HEK293 (cell line): ENCODE measurements at regions not wholly inside any gene's neighbourhood (a gene's known extent, or its start where the extent isn't known, plus 50 kb on each side); places are given as distances from the start of the nearest gene placed in this dataset.

ENCODE experiments used
- CTCF ChIA-PET: fragments of 350-600 bp; formaldehyde crosslinking; extraction: SDS; loops from one replicate; lab custom pipeline; 2021; ENCODE audit warnings: antibody characterized with exemption; lab: Yijun Ruan, JAX
- POLR2A ChIA-PET: fragments of 300-600 bp; formaldehyde crosslinking; extraction: SDS; loops from one replicate; lab custom pipeline; 2020; ENCODE audit warnings: antibody characterized with exemption, inconsistent platforms; lab: Yijun Ruan, JAX
- H3K27ac ChIP-seq: fragments of 200-500 bp; sonication (Bioruptor generic); 2 replicates; pipeline ENCODE4 v1.5.1; 2014; ENCODE audit warnings: low read depth, low read length, control low read depth, inconsistent platforms; ENCODE audit errors: extremely low read depth
- H3K36me3 ChIP-seq, 2 experiments: fragments of 200-500 bp in 1 of 2; sonication (Bioruptor generic) in 1 of 2; 1 replicate in 1 of 2; 2 replicates in 1 of 2; pipeline ENCODE4 v1.5.1; 2014 to 2017; ENCODE audit warnings: inconsistent platforms in 2 of 2, low read length in 2 of 2; ENCODE audit not compliant: control insufficient read depth in 2 of 2, insufficient read depth in 1 of 2
- H3K4me1 ChIP-seq: fragments of 200-500 bp; sonication (Bioruptor generic); 2 replicates; pipeline ENCODE4 v1.5.1; 2014; ENCODE audit warnings: mild to moderate bottlenecking, low read length, inconsistent platforms; ENCODE audit not compliant: control insufficient read depth, insufficient read depth
- H3K4me3 ChIP-seq: 2 replicates; pipeline ENCODE4 v1.5.1; 2011; ENCODE audit warnings: low read depth, mild to moderate bottlenecking, control low read depth, low read length, moderate library complexity
- H3K9me3 ChIP-seq: fragments of 200-500 bp; sonication (Bioruptor generic); 2 replicates; pipeline ENCODE4 v1.5.1; 2014; ENCODE audit warnings: low read depth, low read length, inconsistent platforms; ENCODE audit not compliant: control insufficient read depth, insufficient read depth
- AEBP2 ChIP-seq: fragments of 450-650 bp; formaldehyde crosslinking; IDR thresholded peaks from 2 replicates; pipeline ENCODE4 v1.5.1; 2016; ENCODE audit warnings: missing biosample characterization, missing genetic modification characterization, borderline replicate concordance
- KLF7 ChIP-seq: fragments of 450-650 bp; formaldehyde crosslinking; IDR thresholded peaks from 2 replicates; pipeline ENCODE4 v1.5.1; 2016; ENCODE audit warnings: missing biosample characterization, missing genetic modification characterization, borderline replicate concordance
- MYNN ChIP-seq: fragments of 450-650 bp; formaldehyde crosslinking; IDR thresholded peaks from 2 replicates; pipeline ENCODE4 v1.5.1; 2016; ENCODE audit warnings: missing biosample characterization, missing genetic modification characterization, borderline replicate concordance
- PATZ1 ChIP-seq: fragments of 450-650 bp; formaldehyde crosslinking; IDR thresholded peaks from 2 replicates; pipeline ENCODE4 v1.5.1; 2016; ENCODE audit warnings: missing biosample characterization, missing genetic modification characterization
- TRIM28 ChIP-seq: IDR thresholded peaks from 2 replicates; pipeline ENCODE4 v1.6.1; 2011; ENCODE audit warnings: low read length, control low read depth, borderline replicate concordance
- WT1 ChIP-seq: fragments of 450-650 bp; formaldehyde crosslinking; IDR thresholded peaks from 2 replicates; pipeline ENCODE4 v1.5.1; 2016; ENCODE audit warnings: missing biosample characterization, missing genetic modification characterization
- ZBTB1 ChIP-seq: fragments of 450-650 bp; formaldehyde crosslinking; IDR thresholded peaks from 2 replicates; pipeline ENCODE4 v1.5.1; 2016; ENCODE audit warnings: missing biosample characterization, missing genetic modification characterization
- ZFP41 ChIP-seq: fragments of 450-650 bp; formaldehyde crosslinking; IDR thresholded peaks from 2 replicates; pipeline ENCODE4 v1.5.1; 2016; ENCODE audit warnings: missing biosample characterization, missing genetic modification characterization, borderline replicate concordance
- ZFP69B ChIP-seq: fragments of 450-650 bp; formaldehyde crosslinking; IDR thresholded peaks from 2 replicates; pipeline ENCODE4 v1.5.1; 2016; ENCODE audit warnings: missing biosample characterization, missing genetic modification characterization
- ZNF146 ChIP-seq: fragments of 450-650 bp; formaldehyde crosslinking; IDR thresholded peaks from 2 replicates; pipeline ENCODE4 v1.5.1; 2016; ENCODE audit warnings: missing biosample characterization, missing genetic modification characterization
- ZNF24 ChIP-seq: fragments of 450-650 bp; formaldehyde crosslinking; IDR thresholded peaks from 2 replicates; pipeline ENCODE4 v1.5.1; 2016; ENCODE audit warnings: missing biosample characterization, missing genetic modification characterization
- ZNF394 ChIP-seq: fragments of 450-650 bp; formaldehyde crosslinking; IDR thresholded peaks from 2 replicates; pipeline ENCODE4 v1.5.1; 2016; ENCODE audit warnings: missing biosample characterization, missing genetic modification characterization, mild to moderate bottlenecking, moderate library complexity, borderline replicate concordance
- ZNF423 ChIP-seq: fragments of 450-650 bp; formaldehyde crosslinking; IDR thresholded peaks from 2 replicates; pipeline ENCODE4 v1.5.1; 2016; ENCODE audit warnings: missing biosample characterization, missing genetic modification characterization
- ZNF510 ChIP-seq: fragments of 450-650 bp; formaldehyde crosslinking; IDR thresholded peaks from 2 replicates; pipeline ENCODE4 v1.5.1; 2018; ENCODE audit warnings: mild to moderate bottlenecking, missing genetic modification characterization, missing biosample characterization; ENCODE audit not compliant: insufficient replicate concordance
- ZNF530 ChIP-seq: fragments of 450-650 bp; formaldehyde crosslinking; IDR thresholded peaks from 2 replicates; pipeline ENCODE4 v1.5.1; 2016; ENCODE audit warnings: low read depth, missing biosample characterization, missing genetic modification characterization
- ZNF585B ChIP-seq: fragments of 450-650 bp; formaldehyde crosslinking; IDR thresholded peaks from 2 replicates; pipeline ENCODE4 v1.5.1; 2016; ENCODE audit warnings: missing biosample characterization, missing genetic modification characterization
- ZNF701 ChIP-seq: fragments of 450-650 bp; formaldehyde crosslinking; IDR thresholded peaks from 2 replicates; pipeline ENCODE4 v1.5.1; 2016; ENCODE audit warnings: missing biosample characterization, missing genetic modification characterization
- ZNF704 ChIP-seq: fragments of 450-650 bp; formaldehyde crosslinking; IDR thresholded peaks from 2 replicates; pipeline ENCODE4 v1.5.1; 2016; ENCODE audit warnings: missing biosample characterization, missing genetic modification characterization
- ZNF768 ChIP-seq: fragments of 450-650 bp; formaldehyde crosslinking; IDR thresholded peaks from 2 replicates; pipeline ENCODE4 v1.5.1; 2018; ENCODE audit warnings: missing biosample characterization, mild to moderate bottlenecking, missing genetic modification characterization
- ZNF785 ChIP-seq: fragments of 450-650 bp; formaldehyde crosslinking; IDR thresholded peaks from 2 replicates; pipeline ENCODE4 v1.5.1; 2016; ENCODE audit warnings: missing biosample characterization, missing genetic modification characterization
- TF ChIP-seq, protein P1 (sequence below): fragments of 450-650 bp; formaldehyde crosslinking; IDR thresholded peaks from 2 replicates; pipeline ENCODE4 v1.5.1; 2016; ENCODE audit warnings: missing biosample characterization, missing genetic modification characterization

DNA sequence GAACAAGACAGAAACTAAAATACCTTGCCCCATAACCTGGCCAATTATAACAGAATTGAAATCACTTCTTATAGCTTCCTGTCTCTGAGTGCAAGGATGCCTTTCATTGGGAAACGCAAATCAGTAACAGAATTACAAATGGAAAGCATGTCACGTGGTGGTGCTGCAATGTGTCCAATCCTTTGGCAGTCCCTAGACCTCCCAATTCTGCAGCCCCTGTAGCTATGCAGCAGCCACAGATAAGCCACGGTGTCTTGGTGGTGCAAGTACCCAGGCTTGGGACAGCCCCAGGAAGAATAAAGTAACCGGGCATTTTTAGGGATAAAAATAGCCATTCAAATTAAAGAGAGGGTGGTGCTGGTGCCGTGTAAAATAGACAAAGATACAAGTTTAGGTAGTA is 134.6 kb upstream of the CCN2 start (continued):
- TF ChIP-seq ZNF510 (no peak), PATZ1 (tag by site-specific recombination) (no peak)

DNA sequence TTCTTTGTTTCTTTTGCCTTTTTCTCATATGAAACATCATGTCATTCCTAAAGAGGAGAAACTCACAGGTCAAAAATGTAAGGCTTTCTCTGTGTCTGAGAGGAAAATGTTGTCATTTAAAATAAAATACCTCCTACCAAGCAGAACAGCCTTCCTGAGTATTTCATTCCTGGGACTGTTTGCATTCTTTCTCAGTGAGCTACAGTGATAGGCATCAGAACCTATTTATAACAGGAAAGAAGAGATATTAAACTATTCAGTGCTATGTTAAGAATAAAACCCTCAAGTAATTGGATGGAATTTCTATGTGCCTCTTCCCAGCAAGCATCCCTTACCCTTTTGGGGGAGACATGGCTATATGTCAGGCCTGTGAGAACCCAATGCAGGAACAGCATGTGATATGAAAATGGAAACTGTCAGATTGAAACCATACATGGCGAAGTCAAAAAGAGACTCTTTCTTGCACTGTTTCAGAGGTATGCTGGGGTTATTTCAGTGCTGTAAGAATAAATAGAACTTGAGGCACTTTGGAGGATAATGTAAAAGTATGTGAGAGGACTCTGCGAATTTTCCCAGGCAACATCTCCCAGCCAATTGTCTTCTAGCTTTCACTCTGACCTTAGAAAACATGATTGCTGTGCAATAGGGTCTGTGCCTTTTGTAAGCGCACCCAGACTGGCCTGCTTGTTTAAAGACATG is 133.8 kb upstream of the CCN2 start:
- no peak for TF ChIP-seq ZNF585B (tag by site-specific recombination)
- TF ChIP-seq ZNF24 (tag by site-specific recombination), result no peak
- no peak for TF ChIP-seq ZNF768 (tag by site-specific recombination)
- TF ChIP-seq, all 188 proteins: peak for 0
- ChIA-PET POLR2A (interaction anchor here (0.7 to 1.7 kb wide), 2 partner anchors 129 to 134 kb away, joined by 3 to 14 read pairs; partner anchors contain the start of gene CCN2), CTCF (interaction anchor here (0.5 to 1.2 kb wide), 3 partner anchors 10 to 160 kb away, joined by 3 to 7 read pairs (median 4); no protein-coding TSS in a partner anchor)
- Histone ChIP-seq H3K9me3 (no peaks in the 10 kb centered on the region), H3K36me3 (no peaks in the 10 kb centered on the region), H3K4me3 (no peak overlapping the region), H3K27ac (no peak overlapping the region), H3K4me1 (0 out of 2 replicates have a peak, but pooled peaks cover 5% of the 10 kb centered on the region)

DNA sequence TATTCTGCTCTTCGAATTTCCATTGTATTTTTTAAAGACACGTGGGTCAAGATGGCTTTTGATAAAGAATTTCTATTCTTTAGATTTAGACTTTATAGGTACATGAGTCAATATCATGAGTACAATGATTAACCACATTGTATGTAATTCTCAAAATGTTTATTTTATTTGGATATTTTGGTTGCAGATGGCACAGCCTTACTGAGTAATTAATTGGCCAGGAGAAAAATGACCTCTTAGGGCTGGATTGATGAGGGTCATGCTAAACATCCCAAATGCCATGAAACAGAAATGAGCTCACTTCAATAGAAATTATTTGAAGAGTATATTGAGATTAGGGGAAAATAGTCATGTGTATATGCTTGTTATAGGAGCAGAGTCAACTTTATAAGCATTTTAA is 131.2 kb upstream of the CCN2 start:
- Histone ChIP-seq H3K36me3 (no peaks in the 10 kb centered on the region), H3K4me3 (no peak overlapping the region), H3K4me1 (no peaks in the 10 kb centered on the region), H3K27ac (no peak overlapping the region), H3K9me3 (no peaks in the 10 kb centered on the region)
- TF ChIP-seq ZNF423 (tag by site-specific recombination), result no peak
- no peak for TF ChIP-seq ZNF394
- no peak for TF ChIP-seq ZBTB1
- TF ChIP-seq WT1, result no peak
- TF ChIP-seq ZNF146 (tag by site-specific recombination), result no peak
- no peak for TF ChIP-seq ZFP69B (tag by site-specific recombination)
- TF ChIP-seq MYNN (tag by site-specific recombination), result no peak
- TF ChIP-seq ZNF704, result no peak
- TF ChIP-seq, protein P1, sequence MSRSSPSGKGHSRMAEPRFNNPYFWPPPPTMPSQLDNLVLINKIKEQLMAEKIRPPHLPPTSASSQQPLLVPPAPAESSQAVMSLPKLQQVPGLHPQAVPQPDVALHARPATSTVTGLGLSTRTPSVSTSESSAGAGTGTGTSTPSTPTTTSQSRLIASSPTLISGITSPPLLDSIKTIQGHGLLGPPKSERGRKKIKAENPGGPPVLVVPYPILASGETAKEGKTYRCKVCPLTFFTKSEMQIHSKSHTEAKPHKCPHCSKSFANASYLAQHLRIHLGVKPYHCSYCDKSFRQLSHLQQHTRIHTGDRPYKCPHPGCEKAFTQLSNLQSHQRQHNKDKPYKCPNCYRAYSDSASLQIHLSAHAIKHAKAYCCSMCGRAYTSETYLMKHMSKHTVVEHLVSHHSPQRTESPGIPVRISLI (tag by site-specific recombination), result no peak
- no peak for TF ChIP-seq ZNF530 (tag by site-specific recombination)
- TF ChIP-seq ZNF785 (tag by site-specific recombination), result no peak
- POLR2A ChIA-PET, result interaction anchor here (1.0 kb wide), 1 partner anchor 131 kb away, joined by 5 read pairs; the partner anchor contains the start of gene CCN2
- CTCF ChIA-PET, result interaction anchor here (0.8 kb wide), 1 partner anchor 158 kb away, joined by 6 read pairs; no protein-coding TSS in a partner anchor

DNA sequence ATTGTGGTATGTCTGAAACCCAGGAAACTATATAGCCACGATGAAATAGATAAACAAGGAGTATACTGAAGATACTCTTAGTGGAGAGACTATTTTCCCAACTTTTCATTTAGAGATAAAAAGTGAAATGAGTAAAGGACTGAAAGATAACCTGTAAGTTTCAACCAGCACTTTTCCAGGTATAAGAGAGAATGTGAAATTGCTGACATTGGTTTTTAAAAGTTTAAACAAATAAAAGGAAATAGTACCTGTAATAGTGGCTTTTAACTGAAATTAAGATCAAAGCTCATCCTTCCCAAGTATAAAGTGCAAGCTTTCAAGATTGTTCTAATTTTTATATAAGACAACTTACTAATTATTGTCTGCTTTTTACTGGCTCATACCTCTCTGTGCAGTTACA is 130.2 kb upstream of the CCN2 start:
- Histone ChIP-seq H3K9me3 (no peaks in the 10 kb centered on the region), H3K27ac (no peak overlapping the region), H3K4me1 (no peaks in the 10 kb centered on the region), H3K36me3 (no peaks in the 10 kb centered on the region), H3K4me3 (no peak overlapping the region)
- POLR2A ChIA-PET, result no interaction called here
- CTCF ChIA-PET, result interaction anchor here (0.6 kb wide), 1 partner anchor 215 kb away, joined by 3 read pairs; no protein-coding TSS in a partner anchor
- TF ChIP-seq TRIM28, result no peak
- no peak for TF ChIP-seq ZFP41 (tag by site-specific recombination)
- no peak for TF ChIP-seq ZNF701 (tag by site-specific recombination)
- TF ChIP-seq AEBP2, result no peak
- no peak for TF ChIP-seq KLF7 (tag by site-specific recombination)
